ENCODE measurements at regions not wholly inside any gene's neighbourhood (a gene's known extent, or its start where the extent isn't known, plus 50 kb on each side); places are given as distances from the start of the nearest gene placed in this dataset.

DNA sequence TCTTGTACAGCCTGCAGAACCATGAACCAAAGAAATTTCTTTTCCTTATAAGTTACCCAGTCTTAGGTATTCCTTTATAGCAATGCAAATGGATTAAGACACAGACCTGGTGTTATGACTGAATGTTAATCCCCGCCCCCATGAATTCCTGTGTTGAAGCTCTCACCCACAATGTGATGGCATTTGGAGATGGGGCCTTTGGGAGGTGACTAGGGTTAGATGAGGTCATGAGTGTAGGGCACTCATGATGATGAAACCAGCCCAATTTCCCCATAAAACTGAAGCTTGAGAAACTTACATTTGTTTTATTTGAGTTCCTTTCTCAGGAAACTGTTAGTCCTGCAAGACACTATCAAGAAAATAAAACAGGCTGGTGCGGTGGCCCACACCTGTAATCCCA, 115.8 kb upstream of the THY1 start:
- TF ChIP-seq CTCF (IDR thresholded peaks at IDR 0.05) = no peak
- no peak for TF ChIP-seq POLR2A (IDR thresholded peaks at IDR 0.05)

All from lower leg skin (tissue), 3 donors.